Transverse colon (tissue), 4 donors: ENCODE measurements at regions not wholly inside any gene's neighbourhood (a gene's known extent, or its start where the extent isn't known, plus 50 kb on each side); places are given as distances from the start of the nearest gene placed in this dataset.

Experiments used
- CTCF ChIP-seq, 5 experiments: fragments of 200-600 bp in 3 of 5; fragments of 450-650 bp in 2 of 5; sonication (generic) in 3 of 5; IDR thresholded peaks; 1 replicate in 2 of 5; 2 replicates in 3 of 5; pipeline ENCODE4 v1.5.1; 2016 to 2017; ENCODE audit warnings: antibody characterized with exemption in 5 of 5, inconsistent platforms in 3 of 5, mild to moderate bottlenecking in 2 of 5, moderate library complexity in 1 of 5
- EP300 ChIP-seq: sonication (generic); formaldehyde crosslinking; IDR thresholded peaks from one replicate; pipeline ENCODE4 v1.6.1; 2017; ENCODE audit warnings: antibody characterized with exemption, low read depth
- POLR2A ChIP-seq: fragments of 450-650 bp; IDR thresholded peaks from one replicate; pipeline ENCODE4 v1.6.1; 2016; ENCODE audit warnings: antibody characterized with exemption, mild to moderate bottlenecking, moderate library complexity
- POLR2AphosphoS5 ChIP-seq, 3 donors: sonication (generic); formaldehyde crosslinking; IDR thresholded peaks; one replicate each; pipeline ENCODE4 v1.6.1; 2016; ENCODE audit warnings: antibody characterized with exemption in 3 of 3

GRCh38 chr2:129504646-129505045 lies 474.8 kb upstream of the RAB6C start:
- no peak for TF ChIP-seq CTCF (IDR thresholded peaks at IDR 0.05)
- TF ChIP-seq POLR2AphosphoS5 (IDR thresholded peaks at IDR 0.05): no peak
- no peak for TF ChIP-seq POLR2A
- TF ChIP-seq EP300: no peak
